Eye (tissue), 1 donor: ENCODE measurements at regions not wholly inside any gene's neighbourhood (a gene's known extent, or its start where the extent isn't known, plus 50 kb on each side); places are given as distances from the start of the nearest gene placed in this dataset.

Experiments
- DNase-seq: peaks from one replicate; pipeline ENCODE4 v3.0.0-alpha.2; 2015

GRCh38 chr5:1945606-1946005 is 62.9 kb upstream of the IRX4 start:
- DNase-seq, result no peak

- no peak for DNase-seq
Measured at GRCh38 chr5:1944408-1944807, 61.7 kb upstream of the IRX4 start.

GRCh38 chr5:1943481-1943880 is 60.8 kb upstream of the IRX4 start:
- no peak for DNase-seq

- DNase-seq, result no peak
Measured at GRCh38 chr5:1942630-1943029, 59.9 kb upstream of the IRX4 start.

GRCh38 chr5:1942158-1942557 is 59.4 kb upstream of the IRX4 start:
- DNase-seq, result no peak

- DNase-seq, result no peak
Measured at GRCh38 chr5:1939256-1939655, 56.5 kb upstream of the IRX4 start.

- no peak for DNase-seq
Measured at GRCh38 chr5:1938310-1939000, 55.7 kb upstream of the IRX4 start.

GRCh38 chr5:1937590-1937989 is 54.9 kb upstream of the IRX4 start:
- no peak for DNase-seq

GRCh38 chr5:1936901-1937300 is 54.2 kb upstream of the IRX4 start:
- DNase-seq, result no peak

- DNase-seq, result no peak
Measured at GRCh38 chr5:1936413-1936812, 53.7 kb upstream of the IRX4 start.

- DNase-seq, result no peak
Measured at GRCh38 chr5:1934801-1935429, 52.2 kb upstream of the IRX4 start.

GRCh38 chr5:1934056-1934394 is 51.3 kb upstream of the IRX4 start:
- no peak for DNase-seq

GRCh38 chr5:1933364-1934055 is 50.8 kb upstream of the IRX4 start:
- no peak for DNase-seq
